Ishikawa (cell line): ENCODE measurements at regions not wholly inside any gene's neighbourhood (a gene's known extent, or its start where the extent isn't known, plus 50 kb on each side); places are given as distances from the start of the nearest gene placed in this dataset.

Source experiments
- FOXM1 ChIP-seq: IDR thresholded peaks from 2 replicates; pipeline ENCODE4 v1.6.1; 2012; ENCODE audit warnings: low read depth, borderline replicate concordance
- TCF12 ChIP-seq: IDR thresholded peaks from 2 replicates; pipeline ENCODE4 v1.6.1; 2012; ENCODE audit warnings: low read depth
- TF ChIP-seq, protein P1 (sequence below): IDR thresholded peaks from 2 replicates; pipeline ENCODE4 v1.6.1; 2012; ENCODE audit warnings: low read depth, mild to moderate bottlenecking

DNA sequence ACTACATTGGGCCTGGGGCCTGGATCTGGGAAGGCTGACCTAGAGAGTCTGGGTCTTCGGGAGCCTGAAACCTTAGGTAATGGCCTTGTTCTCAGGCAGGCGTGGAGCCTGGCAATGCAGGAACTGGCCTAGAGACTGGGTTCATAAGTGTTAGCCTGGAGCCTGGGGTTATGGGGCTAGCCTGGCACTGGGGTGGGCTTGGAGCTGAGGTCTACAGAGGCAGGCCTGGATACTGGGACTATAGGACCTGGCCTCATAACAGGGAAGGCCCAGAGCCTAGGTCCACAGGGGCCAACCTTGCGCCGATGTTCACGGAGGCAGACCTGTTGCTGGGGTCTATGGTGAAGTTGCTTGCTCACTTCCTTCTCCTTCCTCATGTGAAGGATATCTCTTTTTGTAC is 843.8 kb upstream of the GJE1 start:
- TF ChIP-seq, protein P1, sequence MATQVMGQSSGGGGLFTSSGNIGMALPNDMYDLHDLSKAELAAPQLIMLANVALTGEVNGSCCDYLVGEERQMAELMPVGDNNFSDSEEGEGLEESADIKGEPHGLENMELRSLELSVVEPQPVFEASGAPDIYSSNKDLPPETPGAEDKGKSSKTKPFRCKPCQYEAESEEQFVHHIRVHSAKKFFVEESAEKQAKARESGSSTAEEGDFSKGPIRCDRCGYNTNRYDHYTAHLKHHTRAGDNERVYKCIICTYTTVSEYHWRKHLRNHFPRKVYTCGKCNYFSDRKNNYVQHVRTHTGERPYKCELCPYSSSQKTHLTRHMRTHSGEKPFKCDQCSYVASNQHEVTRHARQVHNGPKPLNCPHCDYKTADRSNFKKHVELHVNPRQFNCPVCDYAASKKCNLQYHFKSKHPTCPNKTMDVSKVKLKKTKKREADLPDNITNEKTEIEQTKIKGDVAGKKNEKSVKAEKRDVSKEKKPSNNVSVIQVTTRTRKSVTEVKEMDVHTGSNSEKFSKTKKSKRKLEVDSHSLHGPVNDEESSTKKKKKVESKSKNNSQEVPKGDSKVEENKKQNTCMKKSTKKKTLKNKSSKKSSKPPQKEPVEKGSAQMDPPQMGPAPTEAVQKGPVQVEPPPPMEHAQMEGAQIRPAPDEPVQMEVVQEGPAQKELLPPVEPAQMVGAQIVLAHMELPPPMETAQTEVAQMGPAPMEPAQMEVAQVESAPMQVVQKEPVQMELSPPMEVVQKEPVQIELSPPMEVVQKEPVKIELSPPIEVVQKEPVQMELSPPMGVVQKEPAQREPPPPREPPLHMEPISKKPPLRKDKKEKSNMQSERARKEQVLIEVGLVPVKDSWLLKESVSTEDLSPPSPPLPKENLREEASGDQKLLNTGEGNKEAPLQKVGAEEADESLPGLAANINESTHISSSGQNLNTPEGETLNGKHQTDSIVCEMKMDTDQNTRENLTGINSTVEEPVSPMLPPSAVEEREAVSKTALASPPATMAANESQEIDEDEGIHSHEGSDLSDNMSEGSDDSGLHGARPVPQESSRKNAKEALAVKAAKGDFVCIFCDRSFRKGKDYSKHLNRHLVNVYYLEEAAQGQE = no peak
- TF ChIP-seq FOXM1 (no peak), TCF12 (no peak)
